COLO829 (cell line): ENCODE measurements at regions not wholly inside any gene's neighbourhood (a gene's known extent, or its start where the extent isn't known, plus 50 kb on each side); places are given as distances from the start of the nearest gene placed in this dataset.
"Not testable (repeated sequence)": the region's sequence is repeated elsewhere in the genome, so short reads cannot be mapped to it uniquely, and the experiment has no call there.

Experiments used
- DNase-seq: peaks from one replicate; pipeline ENCODE4 v3.0.0; 2012; ENCODE audit warnings: low spot score

- DNase-seq = no peak
Measured at GRCh38 chr11:81986556-81987161, 747.0 kb downstream of the FAM181B start.

DNA sequence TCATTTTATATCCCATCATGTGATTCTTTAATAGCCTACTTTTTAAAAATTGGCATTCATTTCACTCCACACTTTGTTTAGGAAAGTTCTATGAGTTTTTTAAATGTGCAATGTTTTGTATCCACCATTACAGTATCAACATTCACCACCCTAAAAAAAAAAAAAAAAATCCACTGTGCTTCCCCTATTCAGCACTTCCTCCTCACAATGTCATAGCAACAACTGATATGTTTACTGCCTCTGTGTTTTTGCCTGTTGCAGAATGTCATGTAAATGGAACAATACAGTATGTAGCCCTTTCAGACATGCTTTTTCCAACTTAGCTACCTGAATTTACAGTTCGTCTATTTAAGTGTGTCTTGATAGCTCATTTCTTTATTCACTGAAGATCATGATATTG is 754.2 kb downstream of the FAM181B start:
- no peak for DNase-seq

DNA sequence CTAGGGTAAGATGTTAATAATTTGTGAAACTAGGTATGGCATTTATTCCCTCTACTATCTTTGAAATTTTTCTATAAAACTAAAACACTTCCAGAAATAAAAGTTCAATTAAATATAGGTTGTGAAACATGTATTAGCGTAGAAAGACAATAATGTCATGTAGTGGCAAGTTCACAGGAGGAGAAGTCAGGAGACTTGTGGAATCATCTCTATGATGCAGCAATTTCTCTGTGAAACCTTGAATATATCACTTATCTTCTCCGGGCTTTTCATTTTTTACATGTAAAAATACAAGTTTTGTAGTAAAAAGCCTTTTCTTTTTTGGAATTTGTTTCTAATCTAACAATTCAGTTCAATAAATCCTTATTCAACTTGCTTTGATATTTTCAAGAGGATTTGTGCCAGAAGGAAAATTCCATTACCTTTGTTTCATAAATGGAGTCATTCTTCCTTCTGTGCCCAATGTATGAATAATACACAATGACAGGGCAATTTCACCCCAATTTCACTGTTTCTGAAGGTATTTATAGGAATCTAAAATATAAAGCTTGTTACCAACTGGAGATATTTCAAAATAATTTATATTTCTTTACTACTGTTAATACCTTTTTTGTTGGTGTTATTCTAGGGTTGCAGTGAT is 758.3 kb downstream of the FAM181B start:
- no peak for DNase-seq

DNA sequence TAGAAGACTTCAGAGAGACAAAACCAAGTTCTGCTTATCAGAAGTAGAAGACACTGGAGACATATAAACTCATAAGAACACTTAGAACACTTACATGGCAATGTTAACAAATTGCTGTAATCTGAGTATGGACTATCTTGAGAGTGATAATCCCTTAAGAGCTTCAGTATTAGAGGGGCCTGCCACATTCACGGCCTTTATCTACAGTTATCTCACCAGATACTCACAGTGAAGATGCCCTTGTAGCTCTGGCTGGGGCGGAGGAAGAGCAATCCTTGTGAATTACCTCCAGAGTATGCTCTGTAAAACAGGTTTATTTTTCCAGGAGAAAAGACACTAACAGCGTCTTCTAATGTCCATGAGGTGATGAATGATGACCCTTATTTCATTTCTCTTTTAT is 762.8 kb downstream of the FAM181B start:
- no peak for DNase-seq

GRCh38 chr11:81967242-81967641 is 766.4 kb downstream of the FAM181B start:
- no peak for DNase-seq

DNA sequence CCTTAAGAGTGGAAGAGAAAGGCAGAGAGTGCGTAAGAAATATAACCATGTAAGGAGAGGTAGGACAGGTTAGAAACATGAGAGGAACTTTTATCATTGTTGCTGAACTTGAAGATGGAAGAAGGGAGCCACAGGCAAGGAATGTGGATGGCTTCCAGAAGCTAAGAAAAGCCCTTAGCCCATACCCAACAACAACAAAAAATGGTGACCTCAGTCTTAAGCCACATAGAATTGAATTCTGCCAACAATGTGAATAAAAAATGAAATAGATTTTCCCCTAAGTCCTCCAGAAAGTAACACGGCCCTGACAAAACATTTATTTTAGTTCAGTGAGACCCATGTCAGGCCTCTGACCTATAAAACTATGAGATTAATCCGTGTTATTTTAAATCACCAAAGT is 767.3 kb downstream of the FAM181B start:
- DNase-seq = no peak

GRCh38 chr11:81963018-81963417 is 770.6 kb downstream of the FAM181B start:
- DNase-seq = peak; percentile 6

GRCh38 chr11:81960443-81960842 is 773.2 kb downstream of the FAM181B start:
- DNase-seq = no peak

DNA sequence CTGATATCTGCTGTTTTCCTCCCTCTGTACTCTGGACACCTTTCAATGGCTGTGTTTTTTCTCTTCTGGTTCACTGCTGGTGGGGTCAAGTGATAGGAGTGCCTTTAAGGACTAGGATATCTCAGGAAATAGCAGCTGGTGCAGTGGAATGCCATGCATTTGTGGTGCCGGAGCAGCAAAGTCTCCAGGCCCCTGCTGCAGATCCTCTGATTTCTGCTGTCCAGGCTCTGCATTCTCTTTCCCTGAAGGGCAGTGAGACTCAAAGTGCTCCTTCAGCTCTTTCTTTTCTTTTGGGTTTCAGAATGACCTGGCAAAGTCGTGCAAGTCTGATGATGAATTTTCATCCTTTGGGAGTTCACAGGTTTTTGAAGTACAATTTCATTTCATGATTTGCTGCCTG is 774.3 kb downstream of the FAM181B start:
- no peak for DNase-seq

GRCh38 chr11:81954301-81954700 is 779.4 kb downstream of the FAM181B start:
- DNase-seq = not testable (repeated sequence)

DNA sequence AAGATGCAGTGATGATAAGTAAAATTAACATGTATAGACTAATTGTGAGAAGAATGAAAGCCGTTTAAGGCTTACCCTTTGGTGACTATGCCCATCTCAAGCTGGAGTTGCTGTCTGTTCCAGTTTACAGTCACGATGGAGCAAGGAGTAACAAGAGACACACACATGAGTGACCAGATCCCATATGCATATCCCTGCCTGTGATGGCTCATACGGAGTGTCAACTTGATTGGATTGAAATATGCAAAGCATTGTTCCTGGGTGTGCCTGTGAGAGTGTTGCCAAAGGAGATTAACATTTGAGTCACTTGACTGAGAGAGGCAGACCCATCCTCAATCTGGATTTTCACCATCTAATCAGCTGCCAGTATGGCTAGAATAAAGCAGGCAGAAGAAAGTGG is 786.8 kb downstream of the FAM181B start:
- no peak for DNase-seq

DNA sequence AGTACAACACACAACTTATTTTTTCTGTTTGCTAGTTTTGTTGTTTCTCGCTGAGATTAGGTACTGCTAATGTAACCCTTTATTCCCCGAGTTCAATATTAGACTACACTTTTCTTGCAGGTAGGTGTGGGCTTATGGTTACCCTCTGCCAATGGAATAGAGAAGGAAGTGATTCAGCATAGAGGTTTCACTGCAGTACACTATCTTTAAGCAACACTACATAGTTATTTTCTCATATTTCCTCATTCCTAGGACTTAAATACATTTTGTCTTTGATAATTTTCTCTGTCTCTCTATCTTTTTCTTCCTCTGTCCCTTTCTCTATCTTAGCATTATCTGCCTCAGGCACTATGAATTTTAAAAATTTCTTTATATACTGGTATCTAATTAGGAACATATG is 791.0 kb downstream of the FAM181B start:
- no peak for DNase-seq

DNA sequence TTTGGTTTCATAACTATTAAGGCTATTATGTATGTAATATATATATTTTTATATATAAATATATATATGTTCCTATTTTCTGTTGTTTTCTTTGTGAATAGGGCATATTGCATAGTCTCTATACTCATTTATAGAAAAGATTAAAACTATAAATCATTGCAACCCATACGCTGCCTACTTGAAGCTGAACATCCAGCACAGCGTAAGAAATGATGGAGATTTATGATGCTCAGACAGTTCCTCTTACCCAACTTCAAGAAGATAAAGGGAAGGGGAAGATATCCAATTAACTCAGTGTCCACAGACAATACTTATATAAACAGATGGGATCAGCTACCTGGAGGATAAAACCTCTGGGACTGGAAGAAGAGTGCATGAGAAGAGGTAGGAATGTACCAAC is 791.7 kb downstream of the FAM181B start:
- DNase-seq = no peak

DNA sequence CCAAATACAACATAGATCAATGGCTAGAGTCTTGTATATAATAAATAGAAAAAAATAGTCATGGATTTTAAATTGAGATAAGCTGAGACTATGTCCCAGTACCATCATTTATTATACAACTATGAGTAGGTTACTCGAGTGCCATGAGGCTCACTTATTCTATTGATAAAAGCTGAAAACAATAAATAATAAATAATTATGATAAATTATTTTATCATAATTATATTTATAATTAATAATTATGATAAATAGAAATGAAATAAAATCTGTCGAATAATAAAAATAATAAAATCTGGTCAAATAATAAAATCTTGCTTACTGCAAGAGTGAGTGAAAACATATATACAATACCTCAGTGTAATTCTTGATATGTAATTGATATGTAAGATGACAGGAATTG is 801.4 kb downstream of the FAM181B start:
- DNase-seq = no peak

DNA sequence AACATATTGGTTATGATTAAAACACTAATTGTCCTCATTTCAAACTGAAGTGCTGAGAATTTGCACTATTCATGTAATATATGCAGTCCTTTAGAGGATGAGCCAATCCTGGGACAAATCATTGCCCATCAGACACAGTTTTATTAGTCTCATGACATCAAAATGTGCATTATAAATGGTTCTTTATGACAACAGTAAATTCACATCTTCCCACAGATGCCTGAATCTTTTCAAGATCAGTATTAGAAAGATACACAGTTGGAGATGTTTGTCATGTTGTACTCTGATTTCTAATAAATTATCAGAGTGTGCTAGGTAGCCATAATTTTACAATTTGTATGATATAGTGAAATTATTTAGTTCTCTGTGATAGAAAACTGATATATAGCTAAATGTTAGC is 813.5 kb downstream of the FAM181B start:
- DNase-seq = no peak

DNA sequence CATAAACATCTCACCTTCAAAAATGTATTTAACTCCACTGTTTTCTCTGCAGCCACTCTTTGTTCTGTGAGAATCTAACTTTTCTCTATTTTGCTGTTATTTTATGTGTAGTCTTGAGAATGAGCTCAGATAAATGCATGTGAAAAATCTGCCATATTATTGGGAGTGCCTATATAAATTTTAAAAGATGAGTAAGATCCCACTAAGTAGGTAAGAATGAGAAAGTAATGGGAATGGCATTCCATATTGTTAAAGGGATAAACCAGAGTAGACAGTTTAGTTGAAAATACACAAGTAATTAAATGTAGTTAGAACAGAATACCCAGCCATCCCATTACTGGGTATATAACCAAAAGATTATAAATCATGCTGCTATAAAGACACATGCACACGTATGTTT is 817.2 kb downstream of the FAM181B start:
- no peak for DNase-seq

- no peak for DNase-seq
Measured at GRCh38 chr11:81915045-81915444, 818.6 kb downstream of the FAM181B start.

DNA sequence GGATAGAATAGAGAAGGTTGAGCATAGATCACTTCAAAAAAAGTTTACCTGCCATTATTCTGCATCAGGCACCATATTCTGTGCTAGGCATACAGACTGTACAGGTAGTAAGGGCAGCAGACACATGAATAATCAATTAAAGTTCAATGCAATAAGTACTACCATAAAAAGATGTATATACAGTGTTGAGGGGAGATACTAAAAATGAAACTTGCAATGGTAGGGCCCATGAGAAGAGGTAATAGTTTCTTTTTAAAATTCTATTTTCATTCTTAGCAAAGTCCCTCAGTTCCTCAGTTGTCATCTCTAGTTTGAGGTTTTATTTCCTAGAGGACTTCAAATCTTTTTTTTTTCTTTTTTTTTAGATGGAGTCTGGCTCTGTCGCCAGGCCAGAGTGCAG is 819.9 kb downstream of the FAM181B start:
- no peak for DNase-seq

GRCh38 chr11:81907996-81908395 is 825.7 kb downstream of the FAM181B start:
- DNase-seq = no peak

DNA sequence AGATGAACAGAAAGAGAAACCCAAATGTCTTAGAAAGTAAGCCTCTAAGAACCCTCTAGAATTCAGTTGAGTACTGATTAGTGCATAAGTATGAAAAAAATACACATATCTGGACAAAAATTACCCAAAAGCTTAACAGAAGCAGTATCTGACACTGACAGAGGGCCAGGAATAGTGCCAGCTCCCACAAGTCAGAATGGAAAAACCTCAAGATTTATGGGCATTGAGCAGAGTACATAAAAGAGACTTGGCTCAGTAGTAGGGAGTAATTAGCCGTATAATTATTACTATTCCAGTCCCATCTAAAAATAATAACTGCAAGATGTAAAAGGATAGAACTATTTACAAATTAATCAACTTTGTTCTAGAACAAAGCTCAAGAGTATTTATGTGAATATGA is 834.5 kb downstream of the FAM181B start:
- no peak for DNase-seq

DNA sequence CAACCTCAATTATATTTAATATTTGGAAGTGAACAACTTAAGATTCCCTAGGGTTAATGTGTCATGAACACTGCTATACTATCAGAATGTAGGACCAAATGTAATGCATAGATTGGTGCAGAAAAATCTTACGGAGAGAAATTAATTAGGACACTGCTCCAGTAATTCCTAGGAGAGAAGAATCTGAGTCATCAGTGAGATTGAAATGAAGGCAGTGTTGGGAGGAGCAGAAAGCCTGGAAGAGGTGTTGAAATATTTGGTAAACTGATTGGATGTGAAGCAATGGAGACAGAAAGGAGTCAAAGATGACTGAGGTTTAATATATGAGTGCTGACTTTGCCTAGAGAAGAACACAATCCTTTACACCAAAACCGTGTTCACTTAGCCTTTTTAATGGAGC is 836.0 kb downstream of the FAM181B start:
- no peak for DNase-seq

DNA sequence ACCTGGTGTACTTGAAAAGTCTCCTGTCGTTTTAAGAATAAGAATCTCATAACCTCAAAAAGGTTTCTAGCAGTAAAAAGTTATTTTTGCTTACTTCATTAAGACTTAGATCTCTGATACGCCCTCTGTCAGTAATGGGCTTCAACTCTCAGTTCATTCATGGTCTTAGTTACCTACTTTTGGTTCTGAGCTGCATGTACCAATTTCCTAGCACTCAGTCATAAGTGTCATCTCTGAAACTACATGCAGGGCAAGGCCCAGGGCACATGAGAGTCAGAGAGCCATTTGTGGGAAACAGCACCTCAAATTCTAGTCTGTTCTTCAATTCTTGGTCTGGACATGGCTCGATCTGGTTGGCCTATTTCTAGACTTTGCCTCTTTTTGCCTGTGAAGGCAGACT is 838.4 kb downstream of the FAM181B start:
- no peak for DNase-seq

- DNase-seq = no peak
Measured at GRCh38 chr11:81892770-81893635, 840.7 kb downstream of the FAM181B start.
